Prostate gland (tissue), 2 donors: ENCODE measurements at regions not wholly inside any gene's neighbourhood (a gene's known extent, or its start where the extent isn't known, plus 50 kb on each side); places are given as distances from the start of the nearest gene placed in this dataset.

Experiments used
- POLR2A ChIP-seq: fragments of 450-650 bp; IDR thresholded peaks from one replicate; pipeline ENCODE4 v1.6.1; 2016; ENCODE audit warnings: antibody characterized with exemption, mild to moderate bottlenecking
- TF ChIP-seq, protein P1 (sequence below), 4 experiments: fragments of 200-600 bp in 2 of 4; fragments of 450-650 bp in 2 of 4; sonication (generic) in 2 of 4; IDR thresholded peaks; 1 replicate in 3 of 4; 2 replicates in 1 of 4; pipeline ENCODE4 v1.5.1; 2016 to 2019; ENCODE audit warnings: antibody characterized with exemption in 4 of 4, mild to moderate bottlenecking in 2 of 4, moderate library complexity in 2 of 4

- TF ChIP-seq POLR2A = no peak
- TF ChIP-seq, protein P1, sequence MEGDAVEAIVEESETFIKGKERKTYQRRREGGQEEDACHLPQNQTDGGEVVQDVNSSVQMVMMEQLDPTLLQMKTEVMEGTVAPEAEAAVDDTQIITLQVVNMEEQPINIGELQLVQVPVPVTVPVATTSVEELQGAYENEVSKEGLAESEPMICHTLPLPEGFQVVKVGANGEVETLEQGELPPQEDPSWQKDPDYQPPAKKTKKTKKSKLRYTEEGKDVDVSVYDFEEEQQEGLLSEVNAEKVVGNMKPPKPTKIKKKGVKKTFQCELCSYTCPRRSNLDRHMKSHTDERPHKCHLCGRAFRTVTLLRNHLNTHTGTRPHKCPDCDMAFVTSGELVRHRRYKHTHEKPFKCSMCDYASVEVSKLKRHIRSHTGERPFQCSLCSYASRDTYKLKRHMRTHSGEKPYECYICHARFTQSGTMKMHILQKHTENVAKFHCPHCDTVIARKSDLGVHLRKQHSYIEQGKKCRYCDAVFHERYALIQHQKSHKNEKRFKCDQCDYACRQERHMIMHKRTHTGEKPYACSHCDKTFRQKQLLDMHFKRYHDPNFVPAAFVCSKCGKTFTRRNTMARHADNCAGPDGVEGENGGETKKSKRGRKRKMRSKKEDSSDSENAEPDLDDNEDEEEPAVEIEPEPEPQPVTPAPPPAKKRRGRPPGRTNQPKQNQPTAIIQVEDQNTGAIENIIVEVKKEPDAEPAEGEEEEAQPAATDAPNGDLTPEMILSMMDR (IDR thresholded peaks at IDR 0.05) = no peak
These were observed 191.9 kb upstream of the SYNPR start for GRCh38 chr3:63086190-63086589.
